Activated CD8-positive, alpha-beta T cell treated with anti-CD3 and anti-CD28 coated beads for 36 hours (primary cell): ENCODE measurements at regions not wholly inside any gene's neighbourhood (a gene's known extent, or its start where the extent isn't known, plus 50 kb on each side); places are given as distances from the start of the nearest gene placed in this dataset.

Experiments used
- ATAC-seq: fragments of 200-7000 bp; cut with Tn5 transposase; one replicate; pipeline ENCODE4 v1.10.0; 2021; ENCODE audit warnings: mild to moderate bottlenecking, moderate library complexity
- CTCF ChIA-PET: fragments of 350-600 bp; sonication (Branson Sonifier 250); formaldehyde crosslinking; loops from one replicate; lab custom pipeline; 2021; ENCODE audit warnings: antibody characterized with exemption; lab: Charles Lee
- POLR2A ChIA-PET: fragments of 350-600 bp; sonication (Branson Sonifier 250); formaldehyde crosslinking; loops from one replicate; lab custom pipeline; 2021; ENCODE audit warnings: antibody characterized with exemption; lab: Charles Lee
- DNase-seq: peaks from one replicate; pipeline ENCODE4 v3.0.0-alpha.2; 2020
- H3K27ac Mint-ChIP-seq: one replicate; pipeline ENCODE4 v1.8.0; 2021; ENCODE audit warnings: mild to moderate bottlenecking, mixed read lengths
- H3K27me3 Mint-ChIP-seq: one replicate; pipeline ENCODE4 v1.8.0; 2021; ENCODE audit warnings: mixed read lengths
- H3K36me3 Mint-ChIP-seq: one replicate; pipeline ENCODE4 v1.8.0; 2021; ENCODE audit warnings: low read depth, mixed read lengths
- H3K4me1 Mint-ChIP-seq: one replicate; pipeline ENCODE4 v1.8.0; 2021; ENCODE audit warnings: low read depth, mixed read lengths
- H3K4me3 Mint-ChIP-seq: one replicate; pipeline ENCODE4 v1.8.0; 2021; ENCODE audit warnings: mild to moderate bottlenecking, moderate library complexity, mixed read lengths
- H3K9me3 Mint-ChIP-seq: one replicate; pipeline ENCODE4 v1.8.0; 2021; ENCODE audit warnings: mixed read lengths
- CTCF ChIP-seq: fragments of 200-600 bp; IDR thresholded peaks from one replicate; pipeline ENCODE4 v1.8.0; 2022; ENCODE audit warnings: antibody characterized with exemption, mild to moderate bottlenecking
- intact Hi-C: fragments of 100-400 bp; cut with micrococcal nuclease; formaldehyde crosslinking; loops from one replicate; pipeline ENCODE4 v1.10.0; 2022

- Mint-ChIP-seq H3K36me3 (no peaks in the 10 kb centered on the region), H3K27ac (no peak overlapping the region), H3K4me1 (no peaks in the 10 kb centered on the region), H3K27me3 (no peaks in the 10 kb centered on the region), H3K9me3 (no peaks in the 10 kb centered on the region), H3K4me3 (no peak overlapping the region)
- POLR2A ChIA-PET, result no interaction called here
- ATAC-seq (no peak), DNase-seq (no peak)
- CTCF ChIA-PET, result no interaction called here
- intact Hi-C loops, result no loop called here
- no peak for TF ChIP-seq CTCF
Observed at GRCh38 chr18:34595690-34596089, 114.4 kb upstream of the DTNA start.

GRCh38 chr18:34598120-34598635 lies 111.9 kb upstream of the DTNA start:
- Mint-ChIP-seq H3K4me1 (no peaks in the 10 kb centered on the region), H3K27me3 (no peaks in the 10 kb centered on the region), H3K4me3 (no peak overlapping the region), H3K27ac (no peak overlapping the region), H3K9me3 (no peaks in the 10 kb centered on the region), H3K36me3 (no peaks in the 10 kb centered on the region)
- POLR2A ChIA-PET, result no interaction called here
- no peak for TF ChIP-seq CTCF
- CTCF ChIA-PET, result no interaction called here
- no peak for DNase-seq
- ATAC-seq, result no peak
- intact Hi-C loops, result no loop called here

GRCh38 chr18:34600158-34600557 lies 109.9 kb upstream of the DTNA start:
- Mint-ChIP-seq H3K4me3 (no peak overlapping the region), H3K4me1 (no peaks in the 10 kb centered on the region), H3K36me3 (no peaks in the 10 kb centered on the region), H3K9me3 (no peaks in the 10 kb centered on the region), H3K27me3 (no peaks in the 10 kb centered on the region), H3K27ac (no peak overlapping the region)
- POLR2A ChIA-PET, result no interaction called here
- no peak for DNase-seq
- CTCF ChIA-PET, result no interaction called here
- intact Hi-C loops, result no loop called here
- ATAC-seq, result no peak
- no peak for TF ChIP-seq CTCF

- DNase-seq (no peak), ATAC-seq (no peak)
- no peaks in the 10 kb centered on the region for H3K9me3 Mint-ChIP-seq
- H3K4me3 Mint-ChIP-seq, result no peak overlapping the region
- CTCF ChIA-PET, result no interaction called here
- no peak for TF ChIP-seq CTCF
- no peak overlapping the region for H3K27ac Mint-ChIP-seq
- H3K36me3 Mint-ChIP-seq, result no peaks in the 10 kb centered on the region
- POLR2A ChIA-PET, result no interaction called here
- H3K27me3 Mint-ChIP-seq, result no peaks in the 10 kb centered on the region
- intact Hi-C loops, result no loop called here
- H3K4me1 Mint-ChIP-seq, result no peaks in the 10 kb centered on the region
Observed at GRCh38 chr18:34600874-34601656, 109.0 kb upstream of the DTNA start.

- intact Hi-C loops, result no loop called here
- Mint-ChIP-seq H3K4me3 (no peak overlapping the region), H3K36me3 (no peaks in the 10 kb centered on the region), H3K9me3 (peaks cover 2% of the 10 kb centered on the region), H3K27me3 (no peaks in the 10 kb centered on the region), H3K4me1 (no peaks in the 10 kb centered on the region), H3K27ac (no peak overlapping the region)
- CTCF ChIA-PET, result no interaction called here
- DNase-seq, result no peak
- no peak for ATAC-seq
- POLR2A ChIA-PET, result no interaction called here
- no peak for TF ChIP-seq CTCF
Observed at GRCh38 chr18:34604591-34604990, 105.5 kb upstream of the DTNA start.
